Prostate gland (tissue), 2 donors: ENCODE measurements at regions not wholly inside any gene's neighbourhood (a gene's known extent, or its start where the extent isn't known, plus 50 kb on each side); places are given as distances from the start of the nearest gene placed in this dataset.

ENCODE experiments used
- POLR2A ChIP-seq: fragments of 450-650 bp; IDR thresholded peaks from one replicate; pipeline ENCODE4 v1.6.1; 2016; ENCODE audit warnings: antibody characterized with exemption, mild to moderate bottlenecking
- POLR2AphosphoS5 ChIP-seq: sonication (generic); formaldehyde crosslinking; IDR thresholded peaks from one replicate; pipeline ENCODE4 v1.6.1; 2017; ENCODE audit warnings: antibody characterized with exemption
- TF ChIP-seq, protein P1 (sequence below), 4 experiments: fragments of 200-600 bp in 2 of 4; fragments of 450-650 bp in 2 of 4; sonication (generic) in 2 of 4; IDR thresholded peaks; 1 replicate in 3 of 4; 2 replicates in 1 of 4; pipeline ENCODE4 v1.5.1; 2016 to 2019; ENCODE audit warnings: antibody characterized with exemption in 4 of 4, mild to moderate bottlenecking in 2 of 4, moderate library complexity in 2 of 4

- no peak for TF ChIP-seq POLR2AphosphoS5
- TF ChIP-seq, protein P1, sequence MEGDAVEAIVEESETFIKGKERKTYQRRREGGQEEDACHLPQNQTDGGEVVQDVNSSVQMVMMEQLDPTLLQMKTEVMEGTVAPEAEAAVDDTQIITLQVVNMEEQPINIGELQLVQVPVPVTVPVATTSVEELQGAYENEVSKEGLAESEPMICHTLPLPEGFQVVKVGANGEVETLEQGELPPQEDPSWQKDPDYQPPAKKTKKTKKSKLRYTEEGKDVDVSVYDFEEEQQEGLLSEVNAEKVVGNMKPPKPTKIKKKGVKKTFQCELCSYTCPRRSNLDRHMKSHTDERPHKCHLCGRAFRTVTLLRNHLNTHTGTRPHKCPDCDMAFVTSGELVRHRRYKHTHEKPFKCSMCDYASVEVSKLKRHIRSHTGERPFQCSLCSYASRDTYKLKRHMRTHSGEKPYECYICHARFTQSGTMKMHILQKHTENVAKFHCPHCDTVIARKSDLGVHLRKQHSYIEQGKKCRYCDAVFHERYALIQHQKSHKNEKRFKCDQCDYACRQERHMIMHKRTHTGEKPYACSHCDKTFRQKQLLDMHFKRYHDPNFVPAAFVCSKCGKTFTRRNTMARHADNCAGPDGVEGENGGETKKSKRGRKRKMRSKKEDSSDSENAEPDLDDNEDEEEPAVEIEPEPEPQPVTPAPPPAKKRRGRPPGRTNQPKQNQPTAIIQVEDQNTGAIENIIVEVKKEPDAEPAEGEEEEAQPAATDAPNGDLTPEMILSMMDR (IDR thresholded peaks at IDR 0.05): no peak
- no peak for TF ChIP-seq POLR2A
Measured at GRCh38 chr11:70883973-70884623, 368.3 kb downstream of the SHANK2 start.
